Endothelial cell of umbilical vein (primary cell): ENCODE measurements at regions not wholly inside any gene's neighbourhood (a gene's known extent, or its start where the extent isn't known, plus 50 kb on each side); places are given as distances from the start of the nearest gene placed in this dataset.

Experiments
- BruUV-seq: library from RNA; stranded (reverse); fragments of 400-500 nt; replicated peaks from 2 replicates; lab custom pipeline; 2021; lab: Mats Ljungman, UMichigan
- CTCF ChIA-PET: fragments of 300-600, 350-600 bp; sonication (Branson Sonifier 250); formaldehyde crosslinking; loops from one replicate; lab custom pipeline; 2021; ENCODE audit warnings: antibody characterized with exemption, inconsistent platforms; lab: Charles Lee
- POLR2A ChIA-PET: fragments of 300-600, 350-600 bp; sonication (Branson Sonifier 250); formaldehyde crosslinking; loops from one replicate; lab custom pipeline; 2021; ENCODE audit warnings: antibody characterized with exemption, inconsistent platforms; lab: Charles Lee
- DNase-seq: peaks from one replicate; pipeline ENCODE4 v3.0.0-alpha.2; 2011; ENCODE audit warnings: low read depth, low spot score
- FAIRE-seq: peaks from 2 replicates; lab custom pipeline; 2011; peaks lifted over from hg19 to GRCh38; lab: Jason Lieb, UNC
- H2AFZ ChIP-seq: 2 replicates; pipeline ENCODE4 v1.6.0; 2012; ENCODE audit warnings: low read depth, low read length, control low read depth, inconsistent platforms
- H3K27ac ChIP-seq: 2 replicates; pipeline ENCODE4 v1.5.1; 2011; ENCODE audit warnings: low read depth, mild to moderate bottlenecking, control low read depth, low read length, moderate library complexity; ENCODE audit not compliant: insufficient read depth
- H3K27me3 ChIP-seq, 2 experiments: 2 replicates each; pipeline versions ENCODE4 v1.6.0 to v1.6.1; 2011; ENCODE audit warnings: low read length in 2 of 2, mixed read lengths in 1 of 2; ENCODE audit not compliant: control insufficient read depth in 2 of 2, insufficient read depth in 2 of 2
- H3K36me3 ChIP-seq, 2 experiments: 2 replicates in 1 of 2; 3 replicates in 1 of 2; pipeline ENCODE4 v1.5.1; 2011; ENCODE audit warnings: low read length in 2 of 2, mild to moderate bottlenecking in 1 of 2, moderate library complexity in 1 of 2; ENCODE audit not compliant: control insufficient read depth in 2 of 2, insufficient read depth in 2 of 2; ENCODE audit errors: extremely low read depth in 1 of 2
- H3K4me1 ChIP-seq: 3 replicates; pipeline ENCODE4 v1.5.1; 2011; ENCODE audit warnings: mild to moderate bottlenecking, low read length; ENCODE audit not compliant: control insufficient read depth, insufficient read depth; ENCODE audit errors: extremely low read depth
- H3K4me2 ChIP-seq: 2 replicates; pipeline ENCODE4 v1.6.1; 2011; ENCODE audit warnings: low read length, control low read depth, mixed read lengths; ENCODE audit not compliant: insufficient read depth
- H3K4me3 ChIP-seq, 3 experiments: fragments of 200-600 bp in 1 of 3; sonication (generic), shearing (Covaris generic) in 1 of 3; replicated peaks in 1 of 3; 2 replicates each; pipeline ENCODE4 v1.5.1; 2011 to 2016; ENCODE audit warnings: control low read depth in 3 of 3, low read length in 3 of 3, mild to moderate bottlenecking in 2 of 3, inconsistent platforms in 1 of 3, low read depth in 1 of 3, moderate library complexity in 1 of 3; ENCODE audit not compliant: insufficient read depth in 1 of 3
- H3K79me2 ChIP-seq: 2 replicates; pipeline ENCODE4 v1.6.0; 2012; ENCODE audit warnings: low read length, inconsistent platforms; ENCODE audit not compliant: control insufficient read depth, insufficient read depth
- H3K9ac ChIP-seq: replicated peaks from 2 replicates; pipeline ENCODE3; 2011; ENCODE audit warnings: low read length, control low read depth; ENCODE audit not compliant: insufficient read depth; ENCODE audit errors: extremely low read depth
- H3K9me1 ChIP-seq: replicated peaks from 3 replicates; pipeline ENCODE4 v1.6.0; 2011; ENCODE audit warnings: mild to moderate bottlenecking, low read length; ENCODE audit not compliant: control insufficient read depth, insufficient read depth; ENCODE audit errors: extremely low read depth
- H3K9me3 ChIP-seq: replicated peaks from 2 replicates; pipeline ENCODE4 v1.5.1; 2012; ENCODE audit warnings: low read length, inconsistent platforms; ENCODE audit not compliant: control insufficient read depth, insufficient read depth
- H4K20me1 ChIP-seq: replicated peaks from 2 replicates; pipeline ENCODE3; 2011; ENCODE audit warnings: mild to moderate bottlenecking, low read length; ENCODE audit not compliant: control insufficient read depth, insufficient read depth; ENCODE audit errors: extremely low read depth
- EZH2 ChIP-seq: IDR thresholded peaks from 2 replicates; pipeline ENCODE4 v1.6.1; 2012; ENCODE audit warnings: borderline replicate concordance, low read depth, mild to moderate bottlenecking, moderate library complexity, low read length, inconsistent platforms; ENCODE audit not compliant: severe bottlenecking
- FOS ChIP-seq: IDR thresholded peaks from 2 replicates; pipeline ENCODE4 v1.6.1; 2011; ENCODE audit warnings: mild to moderate bottlenecking, low read length, moderate library complexity, borderline replicate concordance; ENCODE audit not compliant: insufficient read depth
- GATA2 ChIP-seq: IDR thresholded peaks from 2 replicates; pipeline ENCODE4 v1.7.0; 2011; ENCODE audit warnings: low read depth, mild to moderate bottlenecking, moderate library complexity, mixed read lengths, low read length; ENCODE audit not compliant: insufficient read length, insufficient read depth
- JUN ChIP-seq: IDR thresholded peaks from 2 replicates; pipeline ENCODE4 v1.6.1; 2011; ENCODE audit warnings: borderline replicate concordance, low read depth; ENCODE audit not compliant: insufficient read length, insufficient read depth
- POLR2A ChIP-seq: IDR thresholded peaks from 2 replicates; pipeline ENCODE4 v1.6.1; 2012; ENCODE audit warnings: low read depth, mild to moderate bottlenecking, control low read depth, low read length
- dilution Hi-C: fragments of 300-500 bp; cut with MboI; formaldehyde crosslinking; loops from one replicate; pipeline ENCODE4 v1.15.0; 2019; ENCODE audit warnings: low sequenced_read_pairs; ENCODE audit not compliant: extremely low pct_ligation_motif_present
- intact Hi-C: fragments of 100-400 bp; cut with micrococcal nuclease; formaldehyde crosslinking; loops from one replicate; pipeline ENCODE4 v1.10.0; 2022
- TF ChIP-seq, protein P1 (sequence below): IDR thresholded peaks from 2 replicates; pipeline ENCODE4 v1.6.1; 2011; ENCODE audit not compliant: insufficient read depth, insufficient read length
- TF ChIP-seq, protein P2 (sequence below), 2 donors: IDR thresholded peaks; 1 replicate in 1 of 2; 2 replicates in 1 of 2; pipeline ENCODE4 v1.5.1; 2011; ENCODE audit warnings: low read length in 2 of 2, mild to moderate bottlenecking in 2 of 2, moderate library complexity in 2 of 2, control low read depth in 1 of 2, inconsistent platforms in 1 of 2, low read depth in 1 of 2; ENCODE audit not compliant: insufficient read depth in 1 of 2; ENCODE audit errors: extremely low read depth in 1 of 2

- no peaks in the 10 kb centered on the region for H3K36me3 ChIP-seq
Observed at GRCh38 chr1:60228041-60228491, 154.5 kb upstream of the C1orf87 start.

More at GRCh38 chr1:60228041-60228491, 154.5 kb upstream of the C1orf87 start:
- BruUV-seq, result no TSS peak
- no peak overlapping the region for H3K9ac ChIP-seq
- ChIA-PET POLR2A (no interaction called here), CTCF (no interaction called here)
- intact Hi-C loops (no loop called here), dilution Hi-C loops (no loop called here)
- no peaks in the 10 kb centered on the region for H4K20me1 ChIP-seq
- H2AFZ ChIP-seq, result no peak overlapping the region
- H3K4me1 ChIP-seq, result peaks cover 14% of the 10 kb centered on the region
- H3K4me3 ChIP-seq, result no peak overlapping the region
- peak; percentile 67 for DNase-seq
- H3K79me2 ChIP-seq, result no peaks in the 10 kb centered on the region
- H3K27me3 ChIP-seq, result no peaks in the 10 kb centered on the region
- no peaks in the 10 kb centered on the region for H3K9me1 ChIP-seq
- peak overlapping the region; percentile 29 for H3K27ac ChIP-seq
- FAIRE-seq, result peak; percentile 64
- H3K9me3 ChIP-seq, result no peaks in the 10 kb centered on the region
- peak overlapping the region; percentile 36 for H3K4me2 ChIP-seq
- TF ChIP-seq JUN (peak; percentile 65), POLR2A (no peak), GATA2 (no peak), FOS (peak; percentile 78), EZH2 (no peak)
- TF ChIP-seq, protein P1, sequence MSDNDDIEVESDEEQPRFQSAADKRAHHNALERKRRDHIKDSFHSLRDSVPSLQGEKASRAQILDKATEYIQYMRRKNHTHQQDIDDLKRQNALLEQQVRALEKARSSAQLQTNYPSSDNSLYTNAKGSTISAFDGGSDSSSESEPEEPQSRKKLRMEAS, result no peak
- TF ChIP-seq, protein P2, sequence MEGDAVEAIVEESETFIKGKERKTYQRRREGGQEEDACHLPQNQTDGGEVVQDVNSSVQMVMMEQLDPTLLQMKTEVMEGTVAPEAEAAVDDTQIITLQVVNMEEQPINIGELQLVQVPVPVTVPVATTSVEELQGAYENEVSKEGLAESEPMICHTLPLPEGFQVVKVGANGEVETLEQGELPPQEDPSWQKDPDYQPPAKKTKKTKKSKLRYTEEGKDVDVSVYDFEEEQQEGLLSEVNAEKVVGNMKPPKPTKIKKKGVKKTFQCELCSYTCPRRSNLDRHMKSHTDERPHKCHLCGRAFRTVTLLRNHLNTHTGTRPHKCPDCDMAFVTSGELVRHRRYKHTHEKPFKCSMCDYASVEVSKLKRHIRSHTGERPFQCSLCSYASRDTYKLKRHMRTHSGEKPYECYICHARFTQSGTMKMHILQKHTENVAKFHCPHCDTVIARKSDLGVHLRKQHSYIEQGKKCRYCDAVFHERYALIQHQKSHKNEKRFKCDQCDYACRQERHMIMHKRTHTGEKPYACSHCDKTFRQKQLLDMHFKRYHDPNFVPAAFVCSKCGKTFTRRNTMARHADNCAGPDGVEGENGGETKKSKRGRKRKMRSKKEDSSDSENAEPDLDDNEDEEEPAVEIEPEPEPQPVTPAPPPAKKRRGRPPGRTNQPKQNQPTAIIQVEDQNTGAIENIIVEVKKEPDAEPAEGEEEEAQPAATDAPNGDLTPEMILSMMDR (IDR thresholded peaks at IDR 0.05; ENCODE audit: extremely low read depth in 1 of 2, insufficient read depth in 1 of 2, low read depth in 1 of 2, low read length in 2 of 2), result no peak
